GM12864 (cell line): ENCODE measurements at regions not wholly inside any gene's neighbourhood (a gene's known extent, or its start where the extent isn't known, plus 50 kb on each side); places are given as distances from the start of the nearest gene placed in this dataset.

Source experiments
- DNase-seq: peaks from one replicate; pipeline ENCODE4 v3.0.0-alpha.2; 2011; ENCODE audit warnings: low read depth
- H3K4me3 ChIP-seq: 2 replicates; pipeline ENCODE4 v1.5.1; 2011; ENCODE audit warnings: mild to moderate bottlenecking, low read depth, low read length, control low read depth
- CTCF ChIP-seq: IDR thresholded peaks from 2 replicates; pipeline ENCODE4 v1.5.1; 2011; ENCODE audit warnings: low read depth, mild to moderate bottlenecking, moderate library complexity, low read length, control low read depth, inconsistent platforms; ENCODE audit errors: missing control alignments

- TF ChIP-seq CTCF, result no peak
- DNase-seq, result no peak
Observed at GRCh38 chr14:55802986-55803872, 223.2 kb downstream of the KTN1 start.

GRCh38 chr14:55803873-55804553, 224.0 kb downstream of the KTN1 start:
- H3K4me3 ChIP-seq, result no peak overlapping the region
- no peak for DNase-seq
- no peak for TF ChIP-seq CTCF

More at GRCh38 chr14:55802986-55803872, 223.2 kb downstream of the KTN1 start:
- H3K4me3 ChIP-seq, result no peak overlapping the region

GRCh38 chr14:55805250-55805649, 225.2 kb downstream of the KTN1 start:
- DNase-seq, result no peak
- H3K4me3 ChIP-seq, result no peak overlapping the region
- TF ChIP-seq CTCF, result no peak

GRCh38 chr14:55807053-55807880, 227.3 kb downstream of the KTN1 start:
- no peak for DNase-seq
- no peak overlapping the region for H3K4me3 ChIP-seq
- TF ChIP-seq CTCF, result no peak

GRCh38 chr14:55807881-55808379, 227.9 kb downstream of the KTN1 start:
- no peak for TF ChIP-seq CTCF
- H3K4me3 ChIP-seq, result no peak overlapping the region
- no peak for DNase-seq

GRCh38 chr14:55813630-55814029, 233.6 kb downstream of the KTN1 start:
- no peak for TF ChIP-seq CTCF
- DNase-seq, result no peak
- no peak overlapping the region for H3K4me3 ChIP-seq
